ENCODE measurements at regions not wholly inside any gene's neighbourhood (a gene's known extent, or its start where the extent isn't known, plus 50 kb on each side); places are given as distances from the start of the nearest gene placed in this dataset.

DNA sequence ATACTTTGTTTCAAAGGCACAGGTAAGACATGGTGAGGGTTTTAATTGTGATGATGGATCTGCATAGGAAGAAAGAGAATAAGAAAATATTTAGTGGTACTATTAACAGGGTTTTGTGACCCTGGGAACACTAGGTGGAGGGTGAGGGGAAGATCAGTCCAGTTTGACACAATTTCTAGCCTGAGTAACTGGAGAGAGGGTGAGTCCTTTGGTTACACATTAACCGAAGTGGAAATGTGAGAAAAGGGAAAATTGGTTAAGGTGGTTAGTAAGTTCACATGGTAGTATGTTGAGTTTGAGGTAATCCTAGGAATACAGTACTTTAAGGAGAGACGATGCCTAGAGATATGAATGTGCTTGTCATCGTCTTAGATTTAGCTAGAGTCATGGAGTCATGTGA, 54.8 kb upstream of the POU3F2 start:
- ATAC-seq, result no peak
- ChIA-PET RAD21 (ENCODE audit: unreplicated experiment) (interaction anchor here (1.5 kb wide), 1 partner anchor 60 kb away, joined by 3 read pairs; no protein-coding TSS in a partner anchor), POLR2A (no interaction called here), CTCF (no interaction called here), SMC1A (ENCODE audit: uncharacterized antibody, unreplicated experiment) (interaction anchor here (0.9 kb wide), 1 partner anchor 17 kb away, joined by 3 read pairs; no protein-coding TSS in a partner anchor)
- no peak overlapping the region for H3K4me3 ChIP-seq
- WGBS (ENCODE audit: insufficient coverage, insufficient replicate concordance, low lambda C conversion rate, missing lambda C conversion rate), result 63% methylated on average over 3 of the region's 3 CpGs
- TF ChIP-seq, protein P1, sequence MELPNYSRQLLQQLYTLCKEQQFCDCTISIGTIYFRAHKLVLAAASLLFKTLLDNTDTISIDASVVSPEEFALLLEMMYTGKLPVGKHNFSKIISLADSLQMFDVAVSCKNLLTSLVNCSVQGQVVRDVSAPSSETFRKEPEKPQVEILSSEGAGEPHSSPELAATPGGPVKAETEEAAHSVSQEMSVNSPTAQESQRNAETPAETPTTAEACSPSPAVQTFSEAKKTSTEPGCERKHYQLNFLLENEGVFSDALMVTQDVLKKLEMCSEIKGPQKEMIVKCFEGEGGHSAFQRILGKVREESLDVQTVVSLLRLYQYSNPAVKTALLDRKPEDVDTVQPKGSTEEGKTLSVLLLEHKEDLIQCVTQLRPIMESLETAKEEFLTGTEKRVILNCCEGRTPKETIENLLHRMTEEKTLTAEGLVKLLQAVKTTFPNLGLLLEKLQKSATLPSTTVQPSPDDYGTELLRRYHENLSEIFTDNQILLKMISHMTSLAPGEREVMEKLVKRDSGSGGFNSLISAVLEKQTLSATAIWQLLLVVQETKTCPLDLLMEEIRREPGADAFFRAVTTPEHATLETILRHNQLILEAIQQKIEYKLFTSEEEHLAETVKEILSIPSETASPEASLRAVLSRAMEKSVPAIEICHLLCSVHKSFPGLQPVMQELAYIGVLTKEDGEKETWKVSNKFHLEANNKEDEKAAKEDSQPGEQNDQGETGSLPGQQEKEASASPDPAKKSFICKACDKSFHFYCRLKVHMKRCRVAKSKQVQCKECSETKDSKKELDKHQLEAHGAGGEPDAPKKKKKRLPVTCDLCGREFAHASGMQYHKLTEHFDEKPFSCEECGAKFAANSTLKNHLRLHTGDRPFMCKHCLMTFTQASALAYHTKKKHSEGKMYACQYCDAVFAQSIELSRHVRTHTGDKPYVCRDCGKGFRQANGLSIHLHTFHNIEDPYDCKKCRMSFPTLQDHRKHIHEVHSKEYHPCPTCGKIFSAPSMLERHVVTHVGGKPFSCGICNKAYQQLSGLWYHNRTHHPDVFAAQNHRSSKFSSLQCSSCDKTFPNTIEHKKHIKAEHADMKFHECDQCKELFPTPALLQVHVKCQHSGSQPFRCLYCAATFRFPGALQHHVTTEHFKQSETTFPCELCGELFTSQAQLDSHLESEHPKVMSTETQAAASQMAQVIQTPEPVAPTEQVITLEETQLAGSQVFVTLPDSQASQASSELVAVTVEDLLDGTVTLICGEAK (IDR thresholded peaks at IDR 0.05; ENCODE audit: borderline replicate concordance), result no peak
- TF ChIP-seq SPI1 (IDR thresholded peaks at IDR 0.05; ENCODE audit: borderline replicate concordance, insufficient read depth, low read depth, low read length) (no peak), NFYA (IDR thresholded peaks at IDR 0.05; ENCODE audit: borderline replicate concordance, low read depth, low read length) (no peak), RBBP5 (conservative IDR thresholded peaks at IDR 0.05) (no peak)
- TF ChIP-seq, protein P2, sequence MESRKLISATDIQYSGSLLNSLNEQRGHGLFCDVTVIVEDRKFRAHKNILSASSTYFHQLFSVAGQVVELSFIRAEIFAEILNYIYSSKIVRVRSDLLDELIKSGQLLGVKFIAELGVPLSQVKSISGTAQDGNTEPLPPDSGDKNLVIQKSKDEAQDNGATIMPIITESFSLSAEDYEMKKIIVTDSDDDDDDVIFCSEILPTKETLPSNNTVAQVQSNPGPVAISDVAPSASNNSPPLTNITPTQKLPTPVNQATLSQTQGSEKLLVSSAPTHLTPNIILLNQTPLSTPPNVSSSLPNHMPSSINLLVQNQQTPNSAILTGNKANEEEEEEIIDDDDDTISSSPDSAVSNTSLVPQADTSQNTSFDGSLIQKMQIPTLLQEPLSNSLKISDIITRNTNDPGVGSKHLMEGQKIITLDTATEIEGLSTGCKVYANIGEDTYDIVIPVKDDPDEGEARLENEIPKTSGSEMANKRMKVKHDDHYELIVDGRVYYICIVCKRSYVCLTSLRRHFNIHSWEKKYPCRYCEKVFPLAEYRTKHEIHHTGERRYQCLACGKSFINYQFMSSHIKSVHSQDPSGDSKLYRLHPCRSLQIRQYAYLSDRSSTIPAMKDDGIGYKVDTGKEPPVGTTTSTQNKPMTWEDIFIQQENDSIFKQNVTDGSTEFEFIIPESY (IDR thresholded peaks at IDR 0.05), result no peak
- TF ChIP-seq, protein P3, sequence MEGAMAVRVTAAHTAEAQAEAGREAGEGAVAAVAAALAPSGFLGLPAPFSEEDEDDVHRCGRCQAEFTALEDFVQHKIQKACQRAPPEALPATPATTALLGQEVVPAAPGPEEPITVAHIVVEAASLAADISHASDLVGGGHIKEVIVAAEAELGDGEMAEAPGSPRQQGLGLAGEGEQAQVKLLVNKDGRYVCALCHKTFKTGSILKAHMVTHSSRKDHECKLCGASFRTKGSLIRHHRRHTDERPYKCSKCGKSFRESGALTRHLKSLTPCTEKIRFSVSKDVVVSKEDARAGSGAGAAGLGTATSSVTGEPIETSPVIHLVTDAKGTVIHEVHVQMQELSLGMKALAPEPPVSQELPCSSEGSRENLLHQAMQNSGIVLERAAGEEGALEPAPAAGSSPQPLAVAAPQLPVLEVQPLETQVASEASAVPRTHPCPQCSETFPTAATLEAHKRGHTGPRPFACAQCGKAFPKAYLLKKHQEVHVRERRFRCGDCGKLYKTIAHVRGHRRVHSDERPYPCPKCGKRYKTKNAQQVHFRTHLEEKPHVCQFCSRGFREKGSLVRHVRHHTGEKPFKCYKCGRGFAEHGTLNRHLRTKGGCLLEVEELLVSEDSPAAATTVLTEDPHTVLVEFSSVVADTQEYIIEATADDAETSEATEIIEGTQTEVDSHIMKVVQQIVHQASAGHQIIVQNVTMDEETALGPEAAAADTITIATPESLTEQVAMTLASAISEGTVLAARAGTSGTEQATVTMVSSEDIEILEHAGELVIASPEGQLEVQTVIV (IDR thresholded peaks at IDR 0.05; ENCODE audit: borderline replicate concordance, partially characterized antibody), result no peak
- FAIRE-seq, result no peak
- intact Hi-C loops (cut with micrococcal nuclease; ENCODE audit: unreplicated experiment), result loop anchor here (5.0 kb wide), 1 partner anchor 58 kb away; no protein-coding TSS in a partner anchor
- H3K4me2 ChIP-seq (ENCODE audit: control insufficient read depth, insufficient read depth), result no peak overlapping the region
- in situ Hi-C loops (cut with MboI), result no loop called here
- no TSS peak for BruUV-seq (replicated peaks)
- H4K20me1 ChIP-seq (ENCODE audit: control insufficient read depth, insufficient read depth), result no peaks in the 10 kb centered on the region
- no peaks in the 10 kb centered on the region for H3K9me3 ChIP-seq (replicated peaks; ENCODE audit: control insufficient read depth, insufficient read depth, low read length)
- no peak overlapping the region for H3K9ac ChIP-seq (ENCODE audit: control insufficient read depth, insufficient read depth, low read length)
- no peak overlapping the region for H2AFZ ChIP-seq (ENCODE audit: control insufficient read depth, low read depth, low read length)
- no peaks in the 10 kb centered on the region; a peak in 1 of 4 replicates for H3K27me3 ChIP-seq (replicated peaks in 1 of 2; ENCODE audit: control insufficient read depth in 2 of 2, insufficient read depth in 2 of 2, low read length in 1 of 2)
- no peaks in the 10 kb centered on the region for H3K36me3 ChIP-seq (ENCODE audit: control insufficient read depth in 2 of 2, insufficient read depth in 2 of 2, low read length in 1 of 2)
- H3K27ac ChIP-seq (ENCODE audit: control insufficient read depth, insufficient read depth), result no peak overlapping the region
- peaks cover 7% of the 10 kb centered on the region for H3K4me1 ChIP-seq (ENCODE audit: control insufficient read depth, insufficient read depth, low read length)
- H3K79me2 ChIP-seq (ENCODE audit: control insufficient read depth, insufficient read depth, low read length), result no peaks in the 10 kb centered on the region
- DNase-seq (ENCODE audit: low read depth, low spot score), result no peak

Data from GM12878 (cell line).